NCI-H460 (cell line): ENCODE measurements at regions not wholly inside any gene's neighbourhood (a gene's known extent, or its start where the extent isn't known, plus 50 kb on each side); places are given as distances from the start of the nearest gene placed in this dataset.

ENCODE experiments used
- DNase-seq: peaks from one replicate; pipeline ENCODE4 v3.0.0-alpha.2; 2016; ENCODE audit warnings: low read depth; ENCODE audit errors: extremely low read depth

- no peak for DNase-seq
These were observed 167.9 kb upstream of the MYLIP start for GRCh38 chr6:15960740-15961634.

GRCh38 chr6:15957655-15958169, 171.2 kb upstream of the MYLIP start:
- DNase-seq: no peak

GRCh38 chr6:15956205-15957106, 172.4 kb upstream of the MYLIP start:
- no peak for DNase-seq

- DNase-seq: no peak
These were observed 173.4 kb upstream of the MYLIP start for GRCh38 chr6:15955484-15955883.

GRCh38 chr6:15953152-15953880, 175.6 kb upstream of the MYLIP start:
- DNase-seq: no peak

- no peak for DNase-seq
These were observed 176.4 kb upstream of the MYLIP start for GRCh38 chr6:15952231-15953151.

GRCh38 chr6:15950962-15951569, 177.8 kb upstream of the MYLIP start:
- DNase-seq: no peak

- DNase-seq: no peak
These were observed 178.9 kb upstream of the MYLIP start for GRCh38 chr6:15949982-15950381.

GRCh38 chr6:15948930-15949900, 179.7 kb upstream of the MYLIP start:
- DNase-seq: no peak

- no peak for DNase-seq
These were observed 181.0 kb upstream of the MYLIP start for GRCh38 chr6:15947923-15948322.

- DNase-seq: no peak
These were observed 181.4 kb upstream of the MYLIP start for GRCh38 chr6:15947436-15947835.

- no peak for DNase-seq
These were observed 182.0 kb upstream of the MYLIP start for GRCh38 chr6:15946701-15947385.

- DNase-seq: no peak
These were observed 183.2 kb upstream of the MYLIP start for GRCh38 chr6:15945593-15946159.

- DNase-seq: no peak
These were observed 185.5 kb upstream of the MYLIP start for GRCh38 chr6:15943423-15943822.

- no peak for DNase-seq
These were observed 187.7 kb upstream of the MYLIP start for GRCh38 chr6:15941168-15941567.

GRCh38 chr6:15938107-15938506, 190.8 kb upstream of the MYLIP start:
- DNase-seq: no peak

GRCh38 chr6:15937602-15938001, 191.3 kb upstream of the MYLIP start:
- DNase-seq: no peak
